WTC11 (cell line): ENCODE measurements at regions not wholly inside any gene's neighbourhood (a gene's known extent, or its start where the extent isn't known, plus 50 kb on each side); places are given as distances from the start of the nearest gene placed in this dataset.

Source experiments
- ATF2 ChIP-seq: sonication (generic); formaldehyde crosslinking; IDR thresholded peaks from 2 replicates; pipeline ENCODE4 v1.8.1; 2022; ENCODE audit warnings: low read depth, missing genetic modification reagents, borderline replicate concordance
- ATF3 ChIP-seq: sonication (generic); formaldehyde crosslinking; conservative IDR thresholded peaks from 2 replicates; pipeline ENCODE4 v1.8.1; 2022; ENCODE audit warnings: mild to moderate bottlenecking, missing genetic modification reagents
- CTCF ChIP-seq: fragments of 200-600 bp; IDR thresholded peaks from 2 replicates; pipeline ENCODE4 v1.8.0; 2022; ENCODE audit warnings: antibody characterized with exemption
- ESRRA ChIP-seq: sonication (generic); formaldehyde crosslinking; IDR thresholded peaks from 2 replicates; pipeline ENCODE4 v1.8.1; 2022; ENCODE audit warnings: mild to moderate bottlenecking, missing genetic modification reagents, borderline replicate concordance
- MLX ChIP-seq: sonication (generic); formaldehyde crosslinking; IDR thresholded peaks from 2 replicates; pipeline ENCODE4 v1.8.1; 2023; ENCODE audit warnings: mild to moderate bottlenecking, missing genetic modification reagents, moderate library complexity
- NR1H2 ChIP-seq: sonication (generic); formaldehyde crosslinking; IDR thresholded peaks from 2 replicates; pipeline ENCODE4 v1.9.0; 2021; ENCODE audit warnings: mild to moderate bottlenecking, moderate library complexity, missing genetic modification reagents
- SP1 ChIP-seq: sonication (generic); formaldehyde crosslinking; conservative IDR thresholded peaks from 2 replicates; pipeline ENCODE4 v1.8.1; 2022; ENCODE audit warnings: missing genetic modification reagents
- USF2 ChIP-seq: sonication (generic); formaldehyde crosslinking; IDR thresholded peaks from 2 replicates; pipeline ENCODE4 v1.8.1; 2023; ENCODE audit warnings: mild to moderate bottlenecking, missing genetic modification reagents, moderate library complexity
- ZNF317 ChIP-seq: sonication (generic); formaldehyde crosslinking; IDR thresholded peaks from 2 replicates; pipeline ENCODE4 v1.8.1; 2023; ENCODE audit warnings: low read depth, mild to moderate bottlenecking, moderate library complexity, missing genetic modification reagents, borderline replicate concordance
- ZNF512 ChIP-seq: sonication (generic); formaldehyde crosslinking; IDR thresholded peaks from 2 replicates; pipeline ENCODE4 v1.8.1; 2022; ENCODE audit warnings: missing genetic modification reagents, borderline replicate concordance
- ZSCAN18 ChIP-seq: fragments of 250-450 bp; sonication (Bioruptor Pico); IDR thresholded peaks from 2 replicates; pipeline ENCODE4 v2.1.2; 2022; ENCODE audit warnings: mild to moderate bottlenecking, moderate library complexity

GRCh38 chr1:34270181-34270580 lies 93.5 kb downstream of the C1orf94 start:
- no peak for TF ChIP-seq CTCF
- TF ChIP-seq ATF2, result no peak
- TF ChIP-seq SP1 (CRISPR knock-in tag), result no peak
- TF ChIP-seq USF2 (CRISPR knock-in tag), result no peak
- TF ChIP-seq ATF3 (CRISPR knock-in tag), result no peak
- TF ChIP-seq NR1H2 (CRISPR knock-in tag), result no peak
- no peak for TF ChIP-seq ESRRA
- TF ChIP-seq ZSCAN18, result no peak
- TF ChIP-seq ZNF512 (CRISPR knock-in tag), result no peak
- no peak for TF ChIP-seq ZNF317 (CRISPR knock-in tag)
- no peak for TF ChIP-seq MLX
